NCI-H2227 (cell line): ENCODE measurements at regions not wholly inside any gene's neighbourhood (a gene's known extent, or its start where the extent isn't known, plus 50 kb on each side); places are given as distances from the start of the nearest gene placed in this dataset.

Experiments used
- DNase-seq: peaks from one replicate; lab custom pipeline; 2025; ENCODE audit not compliant: unreplicated experiment; lab: John Stamatoyannopoulos, UW

DNA sequence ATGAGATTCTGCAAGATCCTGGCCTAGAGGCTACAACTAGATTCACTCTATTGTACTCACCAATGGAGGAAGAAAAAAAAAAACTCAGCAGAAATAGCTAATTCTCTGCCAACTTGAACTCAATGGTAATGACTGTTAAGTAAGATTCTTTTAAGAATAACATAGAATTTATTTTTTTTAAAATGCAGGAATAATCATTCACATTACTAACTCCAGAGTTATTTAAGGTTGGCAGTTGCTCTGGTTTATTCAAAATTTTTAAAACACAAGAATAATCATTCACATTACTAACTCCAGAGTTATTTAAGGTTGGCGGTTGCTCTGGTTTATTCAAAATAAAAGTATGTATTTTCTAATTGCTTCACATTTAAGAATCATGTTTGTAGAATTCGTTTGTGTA, 1071.9 kb downstream of the IGSF11 start:
- DNase-seq = no peak

DNA sequence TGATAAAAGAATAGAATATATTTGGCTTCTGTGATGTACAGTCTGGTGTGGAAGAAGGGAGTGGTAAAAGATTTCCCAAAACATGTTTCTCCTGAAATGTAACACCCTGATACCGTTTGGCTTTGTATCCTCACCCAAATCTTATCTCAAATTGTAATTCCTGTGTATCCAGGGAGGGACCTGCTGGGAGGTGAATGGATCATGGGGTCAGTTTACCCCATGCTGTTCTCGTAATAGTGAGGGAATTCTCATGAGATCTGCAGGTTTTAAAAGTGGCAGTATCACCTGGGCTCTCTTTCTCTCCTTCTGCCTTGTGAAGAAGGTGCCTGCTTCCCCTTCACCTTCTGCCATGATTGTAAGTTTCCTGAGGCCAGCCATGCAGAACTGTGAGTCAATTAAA, 1070.8 kb downstream of the IGSF11 start:
- no peak for DNase-seq

DNA sequence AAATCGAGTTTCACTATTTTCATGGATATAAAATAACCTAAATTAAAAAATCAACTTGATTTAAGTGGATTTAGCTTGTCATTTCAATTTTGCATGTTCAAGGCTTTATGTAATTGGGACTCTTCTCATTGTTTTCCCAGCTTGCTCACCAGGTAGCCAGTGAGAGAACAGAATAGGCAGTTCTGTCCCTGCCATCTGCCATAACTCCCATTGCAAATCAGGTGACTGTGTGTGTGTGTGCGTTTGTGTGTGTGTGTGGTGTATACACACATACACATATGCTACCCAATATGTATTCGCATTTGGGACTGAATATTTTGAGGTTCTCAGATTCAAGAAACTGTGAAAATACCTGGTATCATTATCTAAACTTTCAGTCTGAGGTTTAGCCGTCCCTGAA, 1069.8 kb downstream of the IGSF11 start:
- no peak for DNase-seq

DNA sequence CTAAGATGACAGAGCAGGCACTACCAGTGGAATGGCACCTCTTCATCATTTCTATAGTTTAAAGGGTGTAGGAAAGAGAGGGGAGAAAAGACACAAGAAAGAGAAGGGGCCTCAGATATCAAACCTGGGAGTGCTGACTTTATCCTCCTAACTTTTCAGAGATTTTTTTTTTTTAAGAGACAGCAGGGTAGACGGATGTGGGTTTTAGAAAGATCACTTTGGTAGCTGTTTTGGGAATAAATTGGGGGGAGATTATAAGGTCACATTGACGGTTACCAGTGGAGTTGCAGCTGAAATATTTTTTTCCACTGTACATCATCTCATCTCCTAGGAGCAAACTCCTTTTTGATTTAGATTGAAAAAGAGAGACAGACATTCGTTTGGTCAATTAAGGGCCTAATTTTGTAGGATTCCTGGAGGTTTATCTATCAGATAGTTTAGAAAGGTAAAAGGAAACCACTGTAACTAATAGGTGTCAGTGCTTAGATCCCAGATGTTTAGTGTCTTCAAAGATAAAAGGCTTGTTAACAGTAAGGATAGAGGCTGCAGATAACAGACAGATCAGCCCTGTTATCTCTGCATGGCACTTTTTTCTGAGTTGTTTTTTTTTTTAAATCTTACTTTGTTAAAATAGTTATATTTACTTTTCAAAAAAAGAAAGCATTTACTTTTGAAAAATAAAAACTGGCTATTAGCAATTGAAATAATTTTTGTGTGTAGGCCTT, 1057.0 kb downstream of the IGSF11 start:
- DNase-seq = no peak

DNA sequence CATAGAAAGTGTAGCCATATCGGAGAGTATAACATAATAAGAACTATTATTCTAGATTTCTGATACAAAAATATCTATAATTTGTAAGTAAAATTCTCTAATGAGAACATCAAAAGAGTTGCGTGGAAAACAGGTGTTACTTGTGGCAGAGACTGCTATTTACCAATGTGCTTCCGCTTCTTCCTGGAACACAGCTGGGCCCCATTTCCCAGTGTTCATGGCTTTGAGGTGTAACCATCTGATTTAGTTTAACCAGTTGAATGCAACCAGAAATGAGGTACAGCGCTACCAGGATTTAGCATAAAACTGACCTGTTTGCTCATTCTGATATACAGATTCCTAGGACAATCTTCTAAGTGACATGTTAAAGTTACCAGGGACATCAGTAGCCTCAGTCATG, 1055.2 kb downstream of the IGSF11 start:
- no peak for DNase-seq

DNA sequence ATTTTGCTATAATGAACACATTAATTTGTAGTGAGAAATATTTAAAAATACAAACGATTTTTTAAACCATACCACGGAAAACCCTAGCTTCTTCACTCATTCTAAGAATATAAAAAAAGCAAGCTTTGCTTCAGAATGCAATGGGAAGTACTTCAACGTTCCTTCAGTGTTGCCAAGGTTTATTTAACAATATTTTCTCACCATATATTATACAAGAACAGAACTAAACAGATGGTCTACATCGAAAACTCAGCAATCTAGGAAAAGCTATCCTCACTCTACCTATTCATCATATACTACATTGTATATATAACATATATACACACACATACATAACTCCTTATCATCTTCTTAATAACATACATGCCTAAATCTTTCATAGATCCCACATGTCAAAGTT, 1047.4 kb downstream of the IGSF11 start:
- no peak for DNase-seq

DNA sequence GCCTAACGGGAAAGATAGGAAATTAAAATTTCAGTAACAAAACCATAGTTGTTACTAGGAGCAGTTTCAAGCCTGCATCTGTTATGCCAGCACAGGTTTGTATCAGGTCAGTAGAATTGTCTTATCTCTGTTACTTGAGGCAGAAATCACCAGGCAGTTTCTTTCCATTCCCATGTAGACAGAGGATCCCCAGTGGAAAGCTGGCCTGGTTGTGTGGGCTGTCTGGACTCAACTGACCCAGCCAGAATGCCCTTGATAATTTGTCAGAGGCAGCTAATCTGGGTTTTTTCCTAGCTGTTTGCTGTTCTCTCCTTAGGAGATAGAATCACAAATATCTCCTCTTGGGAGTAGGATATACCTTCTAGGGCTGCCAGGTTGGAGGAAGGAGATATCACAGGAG, 1044.7 kb downstream of the IGSF11 start:
- DNase-seq = no peak

DNA sequence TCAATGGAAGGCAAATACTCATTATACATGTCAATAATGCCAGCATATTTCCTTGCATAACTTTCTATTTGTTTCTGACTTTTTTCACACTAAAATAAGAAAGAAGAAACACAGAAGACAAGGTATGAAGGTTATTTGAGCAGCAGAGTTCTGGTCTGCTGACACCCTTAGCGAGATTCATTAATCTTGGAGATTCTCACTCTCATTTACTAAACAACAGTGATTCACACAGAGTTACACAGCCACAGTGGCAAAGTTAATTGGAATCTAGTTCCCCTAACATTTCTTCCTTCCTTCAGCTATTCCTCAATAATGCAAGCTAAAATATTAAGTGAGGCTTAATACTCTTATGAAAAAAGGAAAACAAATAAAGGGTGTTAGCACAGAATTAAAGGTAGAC, 1044.0 kb downstream of the IGSF11 start:
- no peak for DNase-seq

DNA sequence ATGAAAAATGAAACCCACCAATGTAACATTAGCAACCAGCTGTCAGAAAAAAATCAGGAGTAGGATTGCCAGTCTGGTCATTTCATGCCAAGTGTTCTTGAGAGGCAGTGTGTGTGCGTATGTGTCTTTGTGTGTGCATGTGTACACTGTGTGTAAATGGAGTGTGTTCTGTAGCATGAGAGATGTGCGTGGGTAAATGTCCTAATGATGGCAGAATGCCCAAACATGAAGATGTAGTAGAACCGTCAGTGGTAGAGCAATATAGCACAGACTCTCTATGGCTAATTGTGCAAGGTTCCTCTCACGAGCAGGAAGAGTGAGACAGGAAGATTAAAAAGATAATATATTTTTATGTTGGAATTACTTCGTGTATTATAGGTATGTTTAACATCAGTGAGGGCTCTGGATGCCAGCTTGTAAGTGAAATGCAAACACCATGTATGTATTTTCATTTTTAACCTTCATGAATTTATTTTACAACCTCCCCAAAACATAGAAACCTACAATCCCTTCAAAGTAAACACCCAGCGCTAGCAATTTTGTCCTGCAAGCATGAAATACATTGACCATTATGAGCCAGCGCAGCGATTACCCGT, 1038.7 kb downstream of the IGSF11 start:
- DNase-seq = no peak

DNA sequence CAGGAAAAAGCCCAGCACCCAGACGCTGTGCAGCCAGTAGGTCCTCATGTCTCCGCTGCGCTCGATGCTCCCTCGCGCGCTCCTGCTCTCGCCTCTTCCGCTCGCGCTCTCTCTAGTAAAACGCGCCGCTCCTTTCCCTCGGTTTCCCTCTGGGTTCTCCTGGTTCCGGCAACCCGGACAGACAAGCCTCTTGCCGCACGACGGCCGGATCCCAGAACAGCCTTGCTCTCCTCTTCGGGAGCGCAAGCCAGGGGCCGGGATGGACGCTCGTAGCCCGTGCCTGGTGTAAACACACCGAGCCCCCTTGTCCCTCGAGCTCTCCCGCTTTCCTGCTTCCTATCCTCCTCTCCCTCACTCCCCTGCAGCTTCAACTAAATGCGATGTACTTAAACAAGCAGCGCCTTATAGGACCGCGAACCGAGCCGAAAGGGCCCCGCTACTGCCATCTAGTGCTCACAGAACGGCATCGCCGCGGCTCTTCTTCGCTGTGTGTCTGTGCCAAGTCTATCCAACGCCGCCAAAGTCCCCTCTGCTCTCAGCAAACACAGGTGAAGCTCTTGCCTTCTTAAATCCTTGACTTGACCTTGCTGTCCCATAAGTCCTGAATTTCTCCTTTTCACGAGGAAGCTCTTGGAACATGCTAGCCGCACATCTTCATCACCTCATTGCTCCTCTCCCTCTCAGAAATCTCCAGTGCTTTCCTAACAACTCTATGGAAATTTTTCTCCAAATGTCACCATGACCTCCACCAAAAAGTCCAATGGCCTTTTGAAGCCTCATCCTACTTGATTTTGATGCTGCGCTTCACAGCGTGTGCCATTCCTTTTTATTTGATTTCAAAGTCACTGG, 1037.2 kb downstream of the IGSF11 start:
- DNase-seq = peak; percentile 88

DNA sequence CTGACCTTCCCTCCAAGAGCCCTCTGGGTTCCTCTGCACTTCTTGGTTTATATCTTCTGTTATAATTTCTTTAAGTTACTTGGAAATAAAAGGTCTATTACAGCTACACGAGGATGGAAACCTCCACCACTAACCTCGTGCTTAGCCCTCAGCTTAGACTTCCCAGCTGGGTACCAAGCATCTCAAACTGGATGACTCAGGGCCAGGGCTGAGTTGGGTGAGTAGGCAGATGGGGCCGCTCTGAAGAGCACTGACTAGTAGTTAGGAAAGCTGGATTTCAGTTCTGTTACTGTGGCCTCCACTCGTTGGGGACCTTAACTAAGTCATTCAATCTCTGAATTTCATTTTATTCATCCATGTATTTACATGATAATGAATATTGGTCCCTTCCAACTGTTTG, 1036.6 kb downstream of the IGSF11 start:
- DNase-seq = no peak

DNA sequence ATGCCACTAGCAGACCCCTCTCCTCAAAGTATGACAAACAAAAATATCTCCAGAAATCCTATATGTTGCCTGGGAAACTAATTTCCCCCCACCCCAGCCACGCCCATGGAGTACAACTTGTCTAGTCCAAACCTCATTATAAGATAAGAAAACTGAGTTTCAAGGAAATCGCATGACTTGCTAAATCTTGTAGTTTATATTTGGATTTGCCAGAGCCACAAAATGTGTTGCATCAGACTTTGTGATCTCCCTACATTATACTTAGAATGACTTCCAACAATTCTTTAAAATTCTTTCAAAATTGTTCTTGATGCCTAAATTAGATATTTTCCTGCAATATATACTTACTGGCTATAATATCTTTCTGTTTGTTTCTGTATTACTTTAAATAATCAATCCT, 1034.4 kb downstream of the IGSF11 start:
- no peak for DNase-seq

DNA sequence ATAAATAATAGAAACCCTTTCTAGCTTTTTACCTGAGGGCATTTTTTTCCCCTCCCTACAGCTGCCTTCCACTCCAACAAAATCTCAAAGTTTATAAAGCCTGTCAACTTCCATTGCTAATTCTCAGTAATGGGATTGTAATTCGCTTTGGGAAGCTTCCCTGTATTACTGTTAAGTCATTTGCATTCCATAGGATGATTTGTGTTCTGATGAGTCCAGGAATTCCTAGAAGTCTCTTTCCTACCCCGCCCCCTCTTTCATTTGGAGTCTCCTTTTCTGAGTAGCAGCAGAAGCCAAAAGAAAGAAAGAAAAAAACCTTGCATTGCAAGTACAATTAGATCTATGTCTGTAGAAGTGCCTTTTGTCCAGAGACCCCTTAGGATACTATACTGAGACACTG, 1033.3 kb downstream of the IGSF11 start:
- DNase-seq = no peak

DNA sequence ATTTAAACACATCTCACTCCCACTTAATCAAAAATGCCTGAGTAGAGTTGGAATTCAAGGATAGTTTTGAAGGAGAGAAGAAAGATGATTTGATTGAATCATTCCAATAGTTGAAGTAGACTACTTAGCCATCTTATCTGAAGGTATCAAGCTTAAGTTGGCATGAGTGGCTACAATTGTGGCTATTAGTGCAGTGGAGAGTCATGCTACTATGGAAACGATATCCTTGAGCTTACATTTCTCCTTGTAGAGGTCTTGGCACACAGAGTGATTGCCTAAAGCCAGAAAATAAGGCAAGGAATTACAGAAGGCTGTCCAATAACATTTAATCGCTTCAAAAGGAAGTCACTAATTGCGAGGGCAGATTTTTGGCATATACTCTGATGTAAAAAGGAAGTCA, 1022.7 kb downstream of the IGSF11 start:
- no peak for DNase-seq

DNA sequence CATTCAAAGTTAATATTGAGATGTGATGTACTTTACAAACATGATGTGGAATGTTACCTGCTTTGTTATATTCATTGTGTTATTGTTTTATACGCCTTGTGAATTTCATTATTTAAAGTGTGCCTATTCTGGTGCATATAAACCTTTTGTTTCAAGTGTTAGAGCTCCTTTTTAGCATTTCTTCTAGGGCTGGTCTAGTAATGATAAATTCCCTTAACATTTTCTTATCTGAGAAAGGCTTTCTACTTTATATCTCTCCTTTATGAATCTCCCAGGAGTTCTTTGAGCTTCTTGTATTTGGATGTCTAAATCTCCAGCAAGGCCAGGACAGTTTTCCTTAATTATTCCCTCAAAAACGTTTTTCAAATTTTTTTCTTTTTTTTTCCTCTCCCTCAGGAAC, 1005.6 kb downstream of the IGSF11 start:
- no peak for DNase-seq

DNA sequence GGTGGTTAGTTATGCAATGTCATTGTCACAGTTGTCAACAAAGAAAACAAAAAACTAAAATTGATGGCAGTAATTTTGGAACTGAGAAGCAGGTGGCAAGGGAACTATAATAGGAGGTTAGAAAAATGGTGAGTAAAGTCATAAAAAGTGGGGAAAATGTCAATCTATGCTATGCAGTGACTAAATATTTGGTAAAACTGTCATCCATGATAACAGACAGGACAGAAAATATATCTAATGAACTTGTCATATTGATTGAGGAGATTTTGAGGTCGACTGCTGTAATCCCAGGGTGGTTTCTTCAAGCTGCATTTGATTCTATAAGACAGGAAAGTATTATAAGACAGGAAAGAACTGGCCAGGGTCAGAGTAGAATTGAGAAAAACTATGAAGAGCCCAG, 998.4 kb downstream of the IGSF11 start:
- DNase-seq = no peak

DNA sequence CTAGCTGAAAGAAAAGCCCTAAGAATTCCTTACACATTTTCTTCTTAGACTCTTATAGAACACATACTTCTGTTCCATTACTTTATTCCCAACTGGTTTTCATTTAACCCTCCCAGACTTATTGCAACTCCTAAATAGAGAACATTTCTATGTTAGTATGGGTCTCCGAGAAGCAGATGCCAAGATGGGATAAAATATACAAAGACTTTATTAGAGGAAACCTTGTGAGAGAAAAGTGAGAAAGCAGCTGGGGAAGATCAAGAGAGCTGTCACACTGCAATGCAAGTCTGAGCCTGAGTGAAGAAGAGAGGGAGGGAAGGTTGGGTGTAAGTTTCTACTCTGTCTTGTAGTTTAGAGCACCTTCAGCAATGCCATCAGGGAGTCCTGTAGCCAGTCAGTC, 979.3 kb downstream of the IGSF11 start:
- no peak for DNase-seq

DNA sequence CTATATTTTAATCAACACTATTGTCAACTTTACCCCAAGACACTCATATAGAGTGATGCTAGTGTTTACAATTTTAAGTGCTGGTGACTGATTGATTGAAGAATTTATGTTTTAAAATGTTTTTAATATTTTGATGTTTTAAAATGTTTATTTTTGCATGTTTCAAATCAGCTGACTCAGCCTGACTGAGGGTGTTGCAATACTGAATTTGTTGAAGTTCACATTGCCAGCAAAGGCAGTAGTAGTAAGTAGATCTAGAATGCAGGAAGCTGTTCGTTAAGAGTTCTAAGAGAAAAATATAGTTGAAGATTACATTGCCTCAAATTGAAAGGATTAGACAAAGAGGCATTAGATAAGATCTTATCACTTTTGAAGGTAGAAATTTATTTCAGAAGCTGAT, 977.6 kb downstream of the IGSF11 start:
- DNase-seq = no peak

DNA sequence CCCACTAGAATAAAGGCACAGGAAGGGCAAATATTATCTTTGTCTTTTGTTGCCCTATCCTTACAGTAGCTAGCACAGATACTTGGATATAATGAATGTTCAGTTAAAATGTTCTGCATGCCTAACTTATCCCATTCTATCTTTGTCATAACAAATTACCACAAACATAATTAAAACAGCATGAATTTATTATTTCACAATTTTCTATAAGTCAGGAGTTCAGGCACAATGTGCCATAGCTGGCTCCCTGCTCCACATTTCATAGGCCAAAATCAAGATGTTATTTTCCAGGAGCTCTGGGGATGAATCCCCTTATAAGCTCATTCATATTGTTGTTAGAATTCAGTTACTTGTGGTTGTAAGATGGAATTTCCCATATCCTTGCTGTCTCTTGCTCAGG, 975.5 kb downstream of the IGSF11 start:
- no peak for DNase-seq

DNA sequence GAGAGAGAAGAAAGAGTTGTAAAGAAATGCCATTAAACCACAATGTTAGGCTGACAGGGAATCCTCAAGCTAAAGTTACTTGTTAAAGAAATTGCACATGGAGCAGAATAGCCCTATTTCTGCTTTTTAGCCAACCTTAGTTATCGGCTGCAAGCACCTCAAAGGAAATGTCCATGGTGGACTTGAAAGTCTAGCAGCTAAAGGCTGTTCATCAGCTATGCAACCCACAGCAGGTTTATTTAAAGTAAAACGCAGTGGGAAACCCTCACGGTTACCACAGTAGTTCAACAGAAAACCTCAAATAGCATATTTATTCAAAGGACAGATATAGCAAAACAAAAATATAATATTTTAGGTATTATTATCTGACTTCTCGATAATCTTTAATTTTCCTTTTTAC, 967.2 kb downstream of the IGSF11 start:
- no peak for DNase-seq

DNA sequence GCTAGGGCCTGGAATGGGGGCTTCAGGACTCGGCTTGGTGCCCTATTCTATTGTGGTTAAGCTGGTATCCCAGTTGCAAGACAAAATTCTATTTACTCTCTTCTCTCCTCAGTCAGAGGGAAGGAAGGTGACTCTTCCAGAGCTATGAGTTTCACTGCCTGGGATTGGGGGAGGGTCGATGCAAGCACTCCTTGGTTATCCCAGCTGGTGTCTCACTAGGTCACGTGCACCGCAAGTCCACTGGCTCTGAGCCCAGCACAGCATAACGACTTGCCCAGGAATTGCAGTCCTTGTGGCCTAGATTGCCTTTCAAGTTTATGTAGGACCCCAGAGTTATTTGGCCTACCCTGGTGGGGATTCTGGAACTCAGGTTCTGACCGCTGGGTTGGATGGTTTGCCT, 958.8 kb downstream of the IGSF11 start:
- DNase-seq = no peak

DNA sequence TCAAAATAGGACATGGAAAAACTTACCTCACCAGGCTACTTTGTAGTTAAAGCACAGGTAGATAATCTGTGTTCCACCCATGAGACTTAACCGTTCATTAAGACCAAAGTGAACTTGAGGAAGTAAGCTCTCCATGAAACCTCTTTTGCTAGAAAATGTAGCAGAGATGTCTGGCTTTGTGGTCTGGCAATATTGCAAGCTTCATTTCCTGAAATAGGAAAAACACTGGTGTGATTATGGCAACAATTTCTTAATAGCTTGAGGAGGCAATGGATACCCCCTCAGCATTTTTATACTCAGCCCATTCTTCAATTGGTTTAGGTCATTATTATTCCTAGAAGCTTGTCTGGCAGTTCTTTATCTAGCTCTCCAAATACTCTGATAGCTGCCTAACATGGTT, 957.3 kb downstream of the IGSF11 start:
- no peak for DNase-seq
